Prostate gland (tissue), 2 donors: ENCODE measurements at regions not wholly inside any gene's neighbourhood (a gene's known extent, or its start where the extent isn't known, plus 50 kb on each side); places are given as distances from the start of the nearest gene placed in this dataset.

Experiments
- POLR2A ChIP-seq: fragments of 450-650 bp; IDR thresholded peaks from one replicate; pipeline ENCODE4 v1.6.1; 2016; ENCODE audit warnings: antibody characterized with exemption, mild to moderate bottlenecking
- TF ChIP-seq, protein P1 (sequence below), 4 experiments: fragments of 200-600 bp in 2 of 4; fragments of 450-650 bp in 2 of 4; sonication (generic) in 2 of 4; IDR thresholded peaks; 1 replicate in 3 of 4; 2 replicates in 1 of 4; pipeline ENCODE4 v1.5.1; 2016 to 2019; ENCODE audit warnings: antibody characterized with exemption in 4 of 4, mild to moderate bottlenecking in 2 of 4, moderate library complexity in 2 of 4

DNA sequence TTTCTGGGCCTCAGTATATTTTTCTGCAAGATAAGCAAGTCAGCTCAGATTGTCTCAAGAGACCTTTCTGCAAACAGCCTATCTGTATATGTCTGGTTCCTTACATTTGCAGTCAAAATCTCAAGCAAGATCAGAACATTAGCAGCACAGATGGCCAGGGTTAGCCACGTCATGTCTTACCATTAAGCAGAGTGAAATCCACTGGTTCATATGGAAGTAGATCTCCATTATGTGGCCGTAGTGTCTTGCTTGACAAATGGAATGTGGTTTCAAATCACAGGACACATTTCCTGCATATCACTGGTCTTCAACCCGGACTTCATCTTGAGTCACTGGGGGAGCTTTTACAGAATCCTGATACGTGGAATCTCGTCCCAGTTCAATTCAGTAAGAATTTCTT lies 500.2 kb downstream of the FBXO15 start:
- TF ChIP-seq, protein P1, sequence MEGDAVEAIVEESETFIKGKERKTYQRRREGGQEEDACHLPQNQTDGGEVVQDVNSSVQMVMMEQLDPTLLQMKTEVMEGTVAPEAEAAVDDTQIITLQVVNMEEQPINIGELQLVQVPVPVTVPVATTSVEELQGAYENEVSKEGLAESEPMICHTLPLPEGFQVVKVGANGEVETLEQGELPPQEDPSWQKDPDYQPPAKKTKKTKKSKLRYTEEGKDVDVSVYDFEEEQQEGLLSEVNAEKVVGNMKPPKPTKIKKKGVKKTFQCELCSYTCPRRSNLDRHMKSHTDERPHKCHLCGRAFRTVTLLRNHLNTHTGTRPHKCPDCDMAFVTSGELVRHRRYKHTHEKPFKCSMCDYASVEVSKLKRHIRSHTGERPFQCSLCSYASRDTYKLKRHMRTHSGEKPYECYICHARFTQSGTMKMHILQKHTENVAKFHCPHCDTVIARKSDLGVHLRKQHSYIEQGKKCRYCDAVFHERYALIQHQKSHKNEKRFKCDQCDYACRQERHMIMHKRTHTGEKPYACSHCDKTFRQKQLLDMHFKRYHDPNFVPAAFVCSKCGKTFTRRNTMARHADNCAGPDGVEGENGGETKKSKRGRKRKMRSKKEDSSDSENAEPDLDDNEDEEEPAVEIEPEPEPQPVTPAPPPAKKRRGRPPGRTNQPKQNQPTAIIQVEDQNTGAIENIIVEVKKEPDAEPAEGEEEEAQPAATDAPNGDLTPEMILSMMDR (IDR thresholded peaks at IDR 0.05): no peak
- TF ChIP-seq POLR2A: no peak
